AG09309 (cell line): ENCODE measurements at regions not wholly inside any gene's neighbourhood (a gene's known extent, or its start where the extent isn't known, plus 50 kb on each side); places are given as distances from the start of the nearest gene placed in this dataset.

ENCODE experiments used
- DNase-seq: peaks from one replicate; pipeline ENCODE4 v3.0.0-alpha.2; 2010; ENCODE audit warnings: low read depth
- H3K4me3 ChIP-seq: 2 replicates; pipeline ENCODE4 v1.5.1; 2011; ENCODE audit warnings: mild to moderate bottlenecking, low read depth, low read length, moderate library complexity; ENCODE audit not compliant: control insufficient read depth
- TF ChIP-seq, protein P1 (sequence below): IDR thresholded peaks from 2 replicates; pipeline ENCODE4 v1.5.1; 2011; ENCODE audit warnings: mild to moderate bottlenecking, low read depth, low read length, inconsistent platforms; ENCODE audit not compliant: insufficient read depth, control insufficient read depth; ENCODE audit errors: missing control alignments

DNA sequence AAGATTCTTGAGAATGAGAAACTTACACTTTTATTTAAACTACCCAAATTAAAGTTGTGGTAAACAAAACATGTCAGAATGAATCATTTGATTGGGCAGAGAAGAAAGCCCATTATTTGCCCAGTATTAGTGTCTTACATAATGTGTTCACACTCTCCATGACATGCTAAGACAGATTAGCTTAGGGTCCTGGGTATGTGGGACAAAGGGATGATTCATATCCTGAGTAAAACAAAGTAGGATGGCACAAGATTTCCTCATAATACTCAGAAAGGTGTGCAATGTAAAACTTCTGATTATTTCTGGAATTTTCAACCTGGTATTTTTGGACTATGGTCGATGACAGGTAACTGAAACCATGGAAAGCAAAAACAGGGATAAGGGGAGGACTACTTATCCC lies 183.9 kb upstream of the POU5F2 start:
- TF ChIP-seq, protein P1, sequence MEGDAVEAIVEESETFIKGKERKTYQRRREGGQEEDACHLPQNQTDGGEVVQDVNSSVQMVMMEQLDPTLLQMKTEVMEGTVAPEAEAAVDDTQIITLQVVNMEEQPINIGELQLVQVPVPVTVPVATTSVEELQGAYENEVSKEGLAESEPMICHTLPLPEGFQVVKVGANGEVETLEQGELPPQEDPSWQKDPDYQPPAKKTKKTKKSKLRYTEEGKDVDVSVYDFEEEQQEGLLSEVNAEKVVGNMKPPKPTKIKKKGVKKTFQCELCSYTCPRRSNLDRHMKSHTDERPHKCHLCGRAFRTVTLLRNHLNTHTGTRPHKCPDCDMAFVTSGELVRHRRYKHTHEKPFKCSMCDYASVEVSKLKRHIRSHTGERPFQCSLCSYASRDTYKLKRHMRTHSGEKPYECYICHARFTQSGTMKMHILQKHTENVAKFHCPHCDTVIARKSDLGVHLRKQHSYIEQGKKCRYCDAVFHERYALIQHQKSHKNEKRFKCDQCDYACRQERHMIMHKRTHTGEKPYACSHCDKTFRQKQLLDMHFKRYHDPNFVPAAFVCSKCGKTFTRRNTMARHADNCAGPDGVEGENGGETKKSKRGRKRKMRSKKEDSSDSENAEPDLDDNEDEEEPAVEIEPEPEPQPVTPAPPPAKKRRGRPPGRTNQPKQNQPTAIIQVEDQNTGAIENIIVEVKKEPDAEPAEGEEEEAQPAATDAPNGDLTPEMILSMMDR = no peak
- H3K4me3 ChIP-seq = no peak overlapping the region
- DNase-seq = no peak

DNA sequence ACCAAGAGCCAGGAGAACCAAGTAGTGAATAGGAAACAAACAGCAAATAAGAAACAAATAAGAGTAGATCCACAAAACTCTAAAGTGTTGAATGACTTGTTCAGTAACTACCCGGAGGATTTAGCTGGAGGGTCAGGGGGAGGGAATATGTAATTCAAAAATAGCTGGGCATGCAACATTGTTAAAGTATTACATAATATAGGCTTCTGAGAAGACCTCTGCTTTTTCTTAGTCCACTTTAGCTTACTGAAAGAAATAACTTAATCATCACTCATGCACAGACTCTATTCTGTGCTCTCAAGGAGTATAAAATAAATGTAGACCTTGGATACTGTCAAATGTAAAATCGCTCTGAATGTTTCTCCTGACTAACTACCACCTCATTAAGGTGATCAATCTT lies 183.2 kb upstream of the POU5F2 start:
- no peak overlapping the region for H3K4me3 ChIP-seq
- TF ChIP-seq, protein P1 = no peak

DNA sequence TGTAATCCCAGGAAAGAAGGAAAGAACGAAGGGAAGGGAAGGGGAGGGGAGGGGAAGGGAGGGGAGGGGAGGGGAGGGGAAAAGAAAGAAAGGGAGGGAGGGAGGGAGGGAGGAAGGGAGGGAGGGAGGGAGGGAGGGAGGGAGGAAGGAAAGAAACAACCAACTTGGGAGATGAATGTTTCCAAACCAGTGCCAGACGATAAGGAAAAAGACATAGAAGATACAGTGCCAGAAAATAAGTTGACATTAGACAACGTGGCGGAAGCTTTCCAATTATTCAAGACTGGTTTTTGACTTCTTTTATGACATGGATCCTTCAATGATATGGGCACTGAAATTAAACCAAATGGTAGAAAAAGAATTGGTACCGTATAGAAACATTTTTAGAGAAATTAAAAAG lies 181.2 kb upstream of the POU5F2 start:
- TF ChIP-seq, protein P1 = no peak
- no peak for DNase-seq

More for the DNA sequence above, 183.2 kb upstream of the POU5F2 start:
- no peak for DNase-seq

DNA sequence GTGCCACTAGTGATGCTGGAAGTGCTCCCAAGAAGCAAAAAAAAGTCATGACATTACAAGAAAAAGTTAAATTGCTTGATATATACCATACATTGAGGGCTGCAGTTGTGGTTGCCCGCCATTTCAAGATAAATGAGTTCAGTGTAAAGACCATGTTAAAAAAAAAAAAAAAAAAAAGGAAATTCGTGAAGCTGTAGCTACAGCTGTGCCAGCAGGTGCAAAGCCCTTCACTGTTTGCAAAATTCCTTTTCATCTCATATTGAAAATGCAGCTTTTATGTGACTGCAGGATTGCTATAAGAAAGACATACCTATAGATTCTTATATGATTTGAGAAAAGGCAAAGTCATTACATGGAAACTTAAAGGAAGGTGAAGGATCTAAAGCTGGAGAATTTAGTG lies 179.6 kb upstream of the POU5F2 start:
- no peak for DNase-seq
- TF ChIP-seq, protein P1 = no peak
- no peak overlapping the region for H3K4me3 ChIP-seq

More for the DNA sequence above, 181.2 kb upstream of the POU5F2 start:
- H3K4me3 ChIP-seq = no peak overlapping the region

DNA sequence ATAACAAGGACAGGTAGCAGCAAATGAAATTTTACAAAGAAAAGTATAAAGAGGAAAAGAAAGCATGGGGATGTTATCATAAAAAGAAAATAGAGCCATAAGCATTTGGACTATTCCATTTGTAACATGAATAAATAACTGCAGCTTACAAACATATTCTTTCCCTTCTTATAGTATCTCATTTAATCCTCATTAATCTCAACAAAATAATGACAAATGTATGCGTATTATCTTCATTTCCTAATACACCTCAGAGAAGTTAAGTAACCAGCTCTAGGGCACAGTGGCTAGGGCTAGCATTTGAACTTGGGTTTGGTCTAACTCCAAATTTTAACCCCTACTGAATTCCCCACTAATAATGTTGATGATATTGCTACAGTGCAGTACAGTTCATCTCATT lies 175.5 kb upstream of the POU5F2 start:
- H3K4me3 ChIP-seq = no peak overlapping the region
- TF ChIP-seq, protein P1 = no peak
- no peak for DNase-seq

DNA sequence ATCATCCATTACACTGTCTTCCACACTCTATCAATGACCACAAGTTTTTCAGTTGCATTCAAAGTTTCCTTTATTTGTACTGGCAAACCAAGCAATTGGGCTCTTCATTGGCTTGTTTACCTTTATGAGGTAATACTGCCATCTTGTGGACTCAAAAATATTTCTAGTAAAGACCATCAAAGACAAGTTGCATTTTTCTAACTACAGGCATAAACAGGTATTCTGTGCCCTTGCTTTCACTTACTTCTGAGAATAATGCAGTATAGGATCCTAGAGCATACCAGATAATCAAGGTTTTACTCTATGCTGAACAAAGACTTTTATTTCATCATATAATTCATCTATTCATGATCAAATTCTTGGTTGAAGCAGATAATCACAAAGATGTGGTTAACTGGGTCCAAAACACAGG lies 173.7 kb upstream of the POU5F2 start:
- H3K4me3 ChIP-seq = no peak overlapping the region
- TF ChIP-seq, protein P1 = peak; percentile 50
- DNase-seq = no peak

DNA sequence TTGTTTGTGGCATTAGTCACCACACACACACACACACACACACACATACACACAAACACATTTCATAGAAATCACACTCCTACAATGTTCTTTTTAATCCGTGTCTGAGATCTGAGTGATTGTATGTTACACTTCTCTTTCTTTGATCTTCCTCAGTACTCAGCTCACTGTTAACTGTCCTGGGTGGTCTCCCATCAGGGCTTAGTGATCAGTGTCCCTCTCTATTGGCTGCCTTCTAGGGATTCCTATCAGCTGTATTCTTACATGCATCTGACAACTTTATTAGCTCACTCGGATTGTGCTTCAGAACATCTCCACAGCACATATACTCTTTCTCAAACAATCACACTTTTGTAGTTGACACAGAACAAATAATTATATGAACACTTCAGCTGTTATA lies 170.2 kb upstream of the POU5F2 start:
- TF ChIP-seq, protein P1 = no peak
- no peak overlapping the region for H3K4me3 ChIP-seq
- DNase-seq = no peak
